GM23338 (cell line): ENCODE measurements at regions not wholly inside any gene's neighbourhood (a gene's known extent, or its start where the extent isn't known, plus 50 kb on each side); places are given as distances from the start of the nearest gene placed in this dataset.

Experiments used
- ATAC-seq: fragments of 200-7000 bp; cut with Tn5 transposase; 3 replicates; pipeline ENCODE4 v1.9.1; 2020
- DNase-seq: peaks from one replicate; pipeline ENCODE4 v3.0.0-alpha.2; 2015; ENCODE audit warnings: low spot score
- H2AFZ ChIP-seq: fragments of 200-600 bp; sonication (generic); 2 replicates; pipeline ENCODE4 v1.8.0; 2016; ENCODE audit warnings: antibody characterized with exemption, mild to moderate bottlenecking, moderate library complexity
- H3F3A ChIP-seq: fragments of 200-600 bp; sonication (generic); replicated peaks from 2 replicates; pipeline ENCODE4 v1.8.0; 2017; ENCODE audit warnings: antibody characterized with exemption, mixed run types, low read depth
- H3K27ac ChIP-seq: fragments of 200-600 bp; sonication (generic); 2 replicates; pipeline ENCODE4 v1.6.1; 2016; ENCODE audit warnings: low read depth
- H3K27me3 ChIP-seq: fragments of 200-600 bp; sonication (generic); 2 replicates; pipeline ENCODE4 v1.8.0; 2016; ENCODE audit warnings: mild to moderate bottlenecking, mixed run types, moderate library complexity; ENCODE audit not compliant: insufficient read depth
- H3K36me3 ChIP-seq: fragments of 200-600 bp; sonication (generic); 2 replicates; pipeline ENCODE4 v1.8.0; 2016; ENCODE audit warnings: mild to moderate bottlenecking; ENCODE audit not compliant: insufficient read depth
- H3K4me1 ChIP-seq: fragments of 200-600 bp; sonication (generic); 2 replicates; pipeline ENCODE4 v1.8.0; 2016; ENCODE audit warnings: mild to moderate bottlenecking, moderate library complexity; ENCODE audit not compliant: insufficient read depth
- H3K4me2 ChIP-seq: fragments of 200-600 bp; sonication (generic); 2 replicates; pipeline ENCODE4 v1.7.1; 2017; ENCODE audit warnings: mixed run types
- H3K4me3 ChIP-seq: fragments of 200-600 bp; sonication (generic); 2 replicates; pipeline ENCODE4 v1.6.1; 2016; ENCODE audit warnings: mixed run types
- H3K79me2 ChIP-seq: fragments of 200-600 bp; sonication (generic); replicated peaks from 2 replicates; pipeline ENCODE4 v1.8.0; 2017; ENCODE audit warnings: mild to moderate bottlenecking; ENCODE audit not compliant: insufficient read depth
- H3K9me2 ChIP-seq: fragments of 200-600 bp; sonication (generic); 2 replicates; pipeline ENCODE4 v1.8.0; 2017; ENCODE audit not compliant: insufficient read depth
- H4K20me1 ChIP-seq: fragments of 200-600 bp; sonication (generic); replicated peaks from 2 replicates; pipeline ENCODE4 v1.8.0; 2017; ENCODE audit warnings: mild to moderate bottlenecking; ENCODE audit not compliant: insufficient read depth
- H3K27ac Mint-ChIP-seq: 2 replicates; pipeline ENCODE4 v1.8.0; 2020; ENCODE audit warnings: inconsistent platforms, mild to moderate bottlenecking, moderate library complexity, mixed read lengths
- H3K27me3 Mint-ChIP-seq: 3 replicates; pipeline ENCODE4 v1.8.0; 2022; ENCODE audit warnings: low read depth, mild to moderate bottlenecking, moderate library complexity, mixed read lengths, inconsistent platforms; ENCODE audit not compliant: insufficient read depth, poor library complexity
- H3K36me3 Mint-ChIP-seq: 3 replicates; pipeline ENCODE4 v1.8.0; 2021; ENCODE audit warnings: low read depth, mild to moderate bottlenecking, inconsistent platforms, moderate library complexity, mixed read lengths
- H3K4me1 Mint-ChIP-seq: 3 replicates; pipeline ENCODE4 v1.8.0; 2020; ENCODE audit warnings: mild to moderate bottlenecking, inconsistent platforms, mixed read lengths
- H3K4me3 Mint-ChIP-seq: 3 replicates; pipeline ENCODE4 v1.8.0; 2021; ENCODE audit warnings: moderate library complexity, mild to moderate bottlenecking, inconsistent platforms, mixed read lengths
- H3K9me3 Mint-ChIP-seq: 3 replicates; pipeline ENCODE4 v1.8.0; 2020; ENCODE audit warnings: moderate library complexity, mild to moderate bottlenecking, inconsistent platforms, mixed read lengths
- EZH2 ChIP-seq: fragments of 200-600 bp; sonication (generic); IDR thresholded peaks from one replicate; pipeline ENCODE4 v1.8.0; 2017; ENCODE audit warnings: antibody characterized with exemption, mild to moderate bottlenecking, low read depth; ENCODE audit not compliant: unreplicated experiment
- JUNB ChIP-seq: IDR thresholded peaks from one replicate; pipeline ENCODE4 v1.6.1; 2016; ENCODE audit warnings: antibody characterized with exemption; ENCODE audit not compliant: unreplicated experiment
- POLR2AphosphoS5 ChIP-seq: IDR thresholded peaks from 2 replicates; pipeline ENCODE4 v1.6.1; 2016; ENCODE audit warnings: antibody characterized with exemption, low read depth
- ZNF331 ChIP-seq: fragments of 250-450 bp; sonication (Bioruptor Pico); IDR thresholded peaks from 2 replicates; pipeline ENCODE4 v1.5.0; 2020; ENCODE audit warnings: low read depth, mild to moderate bottlenecking, moderate library complexity
- TF ChIP-seq, protein P1 (sequence below): IDR thresholded peaks from 2 replicates; pipeline ENCODE4 v1.6.1; 2016; ENCODE audit warnings: antibody characterized with exemption
- TF ChIP-seq, protein P2 (sequence below), 2 experiments: fragments of 200-600 bp in 1 of 2; sonication (generic) in 1 of 2; conservative IDR thresholded peaks; 2 replicates each; pipeline versions ENCODE4 v1.5.1 to v1.6.1; 2016 to 2017; ENCODE audit warnings: antibody characterized with exemption in 2 of 2, low read depth in 2 of 2, mild to moderate bottlenecking in 2 of 2, moderate library complexity in 1 of 2

DNA sequence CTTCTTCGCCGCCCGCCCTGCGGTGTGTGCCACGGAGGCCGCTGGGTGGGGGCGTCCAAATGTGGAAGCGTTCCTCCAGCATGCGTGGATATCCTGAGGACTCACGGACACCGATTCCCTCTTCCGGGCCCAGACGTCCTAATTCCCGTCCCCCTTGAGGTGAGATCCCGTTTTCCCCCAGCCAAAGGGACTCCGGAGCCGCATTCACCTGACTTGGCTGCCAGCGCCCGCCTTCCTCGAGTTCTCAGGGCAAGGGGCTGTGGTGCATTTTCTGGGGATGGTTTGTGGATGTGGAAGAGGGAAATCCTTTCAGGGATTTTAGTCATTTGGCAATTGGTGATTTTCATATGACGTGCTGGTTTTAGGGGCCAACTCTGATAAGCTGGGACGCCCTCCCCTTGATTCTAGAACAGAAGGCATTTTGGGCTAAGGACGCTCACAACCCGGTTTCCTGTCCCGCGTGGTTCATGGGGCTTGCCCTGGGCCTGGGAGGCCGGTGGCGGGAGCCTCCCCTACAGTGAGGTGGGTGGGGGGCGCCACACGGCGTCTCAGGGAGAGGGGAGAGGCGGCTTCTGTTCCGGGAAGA is 165.4 kb downstream of the ACTR3B start (continued):
- TF ChIP-seq EZH2 = no peak
- TF ChIP-seq, protein P1, sequence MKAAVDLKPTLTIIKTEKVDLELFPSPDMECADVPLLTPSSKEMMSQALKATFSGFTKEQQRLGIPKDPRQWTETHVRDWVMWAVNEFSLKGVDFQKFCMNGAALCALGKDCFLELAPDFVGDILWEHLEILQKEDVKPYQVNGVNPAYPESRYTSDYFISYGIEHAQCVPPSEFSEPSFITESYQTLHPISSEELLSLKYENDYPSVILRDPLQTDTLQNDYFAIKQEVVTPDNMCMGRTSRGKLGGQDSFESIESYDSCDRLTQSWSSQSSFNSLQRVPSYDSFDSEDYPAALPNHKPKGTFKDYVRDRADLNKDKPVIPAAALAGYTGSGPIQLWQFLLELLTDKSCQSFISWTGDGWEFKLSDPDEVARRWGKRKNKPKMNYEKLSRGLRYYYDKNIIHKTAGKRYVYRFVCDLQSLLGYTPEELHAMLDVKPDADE = no peak
- TF ChIP-seq, protein P2, sequence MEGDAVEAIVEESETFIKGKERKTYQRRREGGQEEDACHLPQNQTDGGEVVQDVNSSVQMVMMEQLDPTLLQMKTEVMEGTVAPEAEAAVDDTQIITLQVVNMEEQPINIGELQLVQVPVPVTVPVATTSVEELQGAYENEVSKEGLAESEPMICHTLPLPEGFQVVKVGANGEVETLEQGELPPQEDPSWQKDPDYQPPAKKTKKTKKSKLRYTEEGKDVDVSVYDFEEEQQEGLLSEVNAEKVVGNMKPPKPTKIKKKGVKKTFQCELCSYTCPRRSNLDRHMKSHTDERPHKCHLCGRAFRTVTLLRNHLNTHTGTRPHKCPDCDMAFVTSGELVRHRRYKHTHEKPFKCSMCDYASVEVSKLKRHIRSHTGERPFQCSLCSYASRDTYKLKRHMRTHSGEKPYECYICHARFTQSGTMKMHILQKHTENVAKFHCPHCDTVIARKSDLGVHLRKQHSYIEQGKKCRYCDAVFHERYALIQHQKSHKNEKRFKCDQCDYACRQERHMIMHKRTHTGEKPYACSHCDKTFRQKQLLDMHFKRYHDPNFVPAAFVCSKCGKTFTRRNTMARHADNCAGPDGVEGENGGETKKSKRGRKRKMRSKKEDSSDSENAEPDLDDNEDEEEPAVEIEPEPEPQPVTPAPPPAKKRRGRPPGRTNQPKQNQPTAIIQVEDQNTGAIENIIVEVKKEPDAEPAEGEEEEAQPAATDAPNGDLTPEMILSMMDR (conservative IDR thresholded peaks at IDR 0.05; ENCODE audit: low read depth in 2 of 2) = no peak

DNA sequence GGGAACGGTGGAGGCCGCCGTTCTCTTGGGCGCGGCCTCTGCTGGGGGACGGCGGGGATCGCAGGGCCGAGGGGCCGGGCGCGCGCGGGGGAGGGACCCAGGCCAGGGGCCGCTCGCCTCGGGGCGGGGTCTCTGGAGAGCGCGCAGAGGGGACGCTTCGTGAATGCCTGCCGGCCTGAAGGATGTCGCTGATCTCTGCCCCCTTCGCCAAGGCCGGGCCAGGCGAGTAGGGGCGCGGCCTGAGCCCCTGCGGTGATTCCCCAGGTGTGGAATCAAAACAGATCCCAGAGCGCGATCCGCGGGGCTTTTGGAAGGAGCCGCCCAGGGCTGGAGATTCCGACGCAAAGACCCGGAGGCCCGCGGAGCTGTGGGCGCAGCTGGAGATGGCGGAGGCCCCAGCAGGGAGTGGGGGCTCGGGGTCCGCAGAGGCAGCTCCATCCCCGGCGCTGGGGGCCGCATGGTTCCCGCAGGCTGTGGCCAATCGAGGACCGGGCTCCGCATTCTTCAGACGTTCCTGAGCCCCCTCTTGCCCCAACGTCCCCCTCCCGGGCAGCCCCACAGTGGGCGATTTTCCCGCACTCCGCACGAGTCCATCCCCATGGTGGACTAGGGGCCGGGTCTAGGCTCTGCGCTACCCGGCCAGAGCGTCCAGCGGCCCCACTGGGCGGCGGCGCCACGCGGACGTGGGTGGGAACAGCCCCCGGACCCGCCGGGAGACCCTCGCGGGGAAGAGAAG is 166.0 kb downstream of the ACTR3B start:
- Mint-ChIP-seq H3K36me3 (no peaks in the 10 kb centered on the region; the same call in 2 of the 3 replicates), H3K4me1 (peaks cover 2% of the 10 kb centered on the region; the same call in 2 of the 3 replicates), H3K9me3 (peaks cover 4% of the 10 kb centered on the region), H3K27ac (no peak overlapping the region), H3K27me3 (peaks cover 25% of the 10 kb centered on the region), H3K4me3 (peak overlapping the region; percentile 81)
- TF ChIP-seq POLR2AphosphoS5 (0 out of 2 replicates have a peak, but pooled peaks have one; percentile 17), ZNF331 (CRISPR knock-in tag) (no peak), EZH2 (no peak), JUNB (no peak)
- TF ChIP-seq, protein P1 = no peak
- TF ChIP-seq, protein P2 (conservative IDR thresholded peaks at IDR 0.05; ENCODE audit: low read depth in 2 of 2) = peak in 1 of 2 experiments; percentile 18; a peak in 1 of 4 replicates
- Histone ChIP-seq H3K36me3 (no peaks in the 10 kb centered on the region), H3K4me2 (peak overlapping the region; percentile 96), H3K27me3 (peaks cover 34% of the 10 kb centered on the region), H3K27ac (no peak overlapping the region), H3K9me2 (peaks cover 9% of the 10 kb centered on the region), H4K20me1 (no peaks in the 10 kb centered on the region), H2AFZ (peak overlapping the region; percentile 100), H3K4me1 (no peaks in the 10 kb centered on the region; the same call in 1 of the 2 replicates), H3K4me3 (peak overlapping the region; percentile 84), H3K79me2 (no peaks in the 10 kb centered on the region), H3F3A (no peaks in the 10 kb centered on the region)
- peak; percentile 96 for ATAC-seq
- peak; percentile 89 for DNase-seq
